HG03432 (cell line): ENCODE measurements at regions not wholly inside any gene's neighbourhood (a gene's known extent, or its start where the extent isn't known, plus 50 kb on each side); places are given as distances from the start of the nearest gene placed in this dataset.
A peak's percentile ranks its signal among the peaks of the same experiment; 100 is the strongest.

Experiments used
- ATAC-seq: cut with Tn5 transposase; IDR thresholded peaks from one replicate; pipeline ENCODE4 v1.9.1; 2021; ENCODE audit warnings: mild to moderate bottlenecking, moderate library complexity; ENCODE audit not compliant: unreplicated experiment

DNA sequence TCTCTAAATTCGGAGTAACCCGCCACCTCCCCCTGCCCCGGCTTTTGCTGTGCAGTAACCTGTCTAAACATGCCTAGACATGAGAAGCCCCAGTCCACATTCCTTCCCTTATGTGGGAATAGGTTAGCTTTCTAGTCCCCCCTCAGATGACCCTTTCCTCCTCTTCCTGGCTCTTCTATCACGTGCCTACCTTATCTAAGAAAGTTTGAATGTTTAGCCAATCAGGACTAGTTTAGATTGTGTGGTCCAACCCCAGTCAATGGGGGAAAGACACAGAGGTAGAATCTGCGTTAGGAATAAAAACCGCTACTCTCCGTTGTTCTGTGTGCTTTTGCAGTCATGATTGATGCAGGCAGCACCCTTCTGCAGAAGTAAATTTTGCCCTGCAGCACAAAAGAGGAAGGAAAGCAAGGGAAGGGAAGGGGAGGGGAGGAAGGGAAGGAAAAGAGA, 69.0 kb upstream of the CD93 start:
- ATAC-seq: no peak

DNA sequence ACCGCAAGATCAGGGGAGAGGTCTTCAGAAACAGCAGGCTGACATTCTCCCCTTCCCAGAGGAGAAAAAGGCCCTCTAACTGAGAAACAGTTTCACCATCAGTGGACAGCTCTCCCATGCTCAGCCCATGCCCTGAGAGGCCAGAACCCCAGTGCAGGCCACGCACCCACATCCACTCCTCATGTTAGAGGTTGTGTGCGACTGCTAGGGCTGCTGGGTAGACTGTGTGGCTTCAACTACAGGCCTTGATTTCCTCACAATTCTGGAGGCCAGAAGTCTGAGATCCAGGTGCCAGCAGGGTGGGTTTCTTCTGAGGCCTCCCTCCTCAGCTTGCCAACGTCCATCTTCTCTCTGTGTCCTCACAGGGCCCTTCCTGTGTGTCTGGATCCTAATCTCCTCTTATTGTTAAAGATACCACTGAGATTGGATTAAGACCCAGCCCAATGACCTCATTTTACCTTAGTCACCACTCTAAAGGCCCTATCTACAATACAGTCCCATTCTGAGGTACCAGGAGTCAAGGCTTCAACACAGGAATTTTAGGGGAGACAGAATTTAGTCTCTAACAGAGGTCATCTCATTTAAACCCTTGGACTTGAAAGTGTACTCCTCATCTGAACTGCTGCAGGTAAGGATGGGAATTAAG, 67.7 kb upstream of the CD93 start:
- no peak for ATAC-seq

DNA sequence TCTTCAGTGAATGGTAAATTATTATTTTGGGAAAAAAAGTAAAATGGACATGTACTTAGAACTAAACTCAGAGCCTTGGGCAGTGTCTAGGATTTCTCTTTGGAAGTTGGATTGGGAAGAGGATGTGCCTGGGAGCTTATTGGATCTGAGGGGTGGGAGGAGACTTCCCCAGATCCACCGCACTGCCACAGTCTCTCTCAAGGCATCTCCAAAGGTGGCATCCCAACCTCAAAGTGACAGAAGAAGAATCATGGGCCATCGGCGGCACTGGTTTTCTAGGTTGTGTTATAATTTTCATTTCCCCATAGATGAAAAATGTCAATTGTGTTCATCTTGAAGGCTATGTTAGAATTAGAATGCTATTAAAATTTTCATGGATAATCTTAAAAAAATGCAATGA, 66.8 kb upstream of the CD93 start:
- no peak for ATAC-seq

DNA sequence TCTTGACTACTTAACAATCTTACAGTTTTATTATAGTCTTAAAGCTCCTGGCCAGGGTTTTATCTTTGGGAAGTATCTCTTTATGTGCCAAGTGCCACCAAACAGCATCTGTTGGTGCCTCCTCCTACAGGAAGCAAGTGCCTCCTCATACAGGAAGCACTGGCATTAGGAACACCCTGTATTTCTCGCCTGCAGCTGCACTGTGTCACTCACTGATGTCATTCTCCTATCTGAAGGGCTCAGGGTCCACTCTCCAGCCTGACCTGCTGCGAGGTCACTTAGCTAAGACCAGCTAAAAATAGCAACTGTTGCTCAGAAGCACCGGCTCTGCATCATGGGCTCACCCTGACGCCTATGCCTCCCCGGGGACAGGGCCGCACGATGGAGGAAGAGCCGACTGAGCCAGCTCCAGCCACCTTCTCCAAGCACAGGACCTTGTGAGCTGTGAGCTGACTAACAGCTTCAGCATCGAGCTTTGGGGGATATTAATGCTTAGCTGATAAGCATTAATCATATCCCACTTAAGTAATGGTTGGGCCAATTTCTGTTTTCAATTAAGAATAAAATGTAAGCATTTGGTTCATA, 66.3 kb upstream of the CD93 start:
- ATAC-seq: no peak

- ATAC-seq: no peak
These were observed 65.8 kb upstream of the CD93 start for GRCh38 chr20:23151885-23152284.

GRCh38 chr20:23151008-23151703, 65.0 kb upstream of the CD93 start:
- ATAC-seq: no peak

DNA sequence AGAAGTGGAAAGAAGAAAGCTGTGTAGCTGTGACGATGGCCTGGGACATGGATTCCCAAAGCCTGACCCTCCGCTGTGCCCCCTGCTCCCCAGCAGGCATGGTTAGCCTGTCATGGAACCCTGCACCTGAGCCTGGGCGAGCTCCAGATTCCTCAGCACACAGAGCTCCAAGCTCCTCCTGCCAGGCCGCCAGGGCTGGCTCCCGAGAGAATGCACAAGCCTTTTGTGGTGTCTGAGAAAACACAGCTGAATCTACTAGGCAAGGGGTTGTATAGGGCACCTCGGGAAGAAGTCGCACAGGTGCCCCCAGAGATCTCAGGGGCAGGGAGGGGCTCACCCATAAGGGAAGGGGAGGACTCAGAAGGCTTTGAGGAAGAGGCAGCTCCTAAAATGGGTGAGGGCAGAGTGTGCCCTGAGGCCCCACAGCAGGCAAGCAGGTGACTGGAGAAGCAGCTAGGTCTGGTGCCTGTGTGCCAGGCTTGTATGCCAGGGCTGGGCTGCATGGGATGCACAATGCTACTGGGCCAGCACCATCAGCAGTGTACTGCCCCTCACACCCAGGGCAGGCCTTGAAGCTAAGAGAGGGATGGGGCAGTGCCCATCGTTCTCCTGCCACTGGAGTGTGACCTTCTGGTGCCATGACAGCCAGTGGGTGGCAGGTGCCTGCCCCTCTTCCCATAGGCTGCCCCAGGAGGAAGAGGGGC, 64.3 kb upstream of the CD93 start:
- ATAC-seq: no peak

DNA sequence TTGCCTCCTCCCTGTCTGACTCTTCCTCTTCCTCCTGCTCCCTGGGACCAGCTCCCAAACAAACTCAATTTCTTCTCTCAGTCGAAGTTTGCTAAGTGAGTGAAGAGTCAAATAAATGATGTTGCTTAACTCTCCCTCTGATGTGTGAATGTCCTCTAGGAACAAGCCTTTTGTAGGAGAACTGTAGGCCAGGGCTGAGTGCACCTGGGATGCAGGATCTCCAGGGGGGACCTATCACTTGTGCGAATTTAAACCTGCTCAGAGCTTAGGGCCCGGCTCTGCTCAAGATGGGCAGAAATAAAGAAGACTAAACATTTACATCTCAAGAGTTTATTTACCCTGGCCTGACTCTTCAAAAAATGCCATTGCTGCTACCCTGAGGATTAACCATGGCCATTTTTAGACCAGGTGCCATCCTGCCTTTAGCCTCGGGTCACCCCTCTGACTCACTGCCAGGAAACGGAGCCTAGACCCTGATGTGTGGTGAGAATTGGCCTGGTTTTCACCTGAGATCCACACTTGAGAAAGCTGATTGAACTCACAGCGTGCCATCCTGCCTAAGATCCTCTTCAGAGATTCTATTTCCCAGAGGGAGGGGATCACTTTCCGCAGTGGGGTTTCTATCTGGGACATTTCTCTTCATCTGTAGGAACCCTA, 63.6 kb upstream of the CD93 start:
- no peak for ATAC-seq

DNA sequence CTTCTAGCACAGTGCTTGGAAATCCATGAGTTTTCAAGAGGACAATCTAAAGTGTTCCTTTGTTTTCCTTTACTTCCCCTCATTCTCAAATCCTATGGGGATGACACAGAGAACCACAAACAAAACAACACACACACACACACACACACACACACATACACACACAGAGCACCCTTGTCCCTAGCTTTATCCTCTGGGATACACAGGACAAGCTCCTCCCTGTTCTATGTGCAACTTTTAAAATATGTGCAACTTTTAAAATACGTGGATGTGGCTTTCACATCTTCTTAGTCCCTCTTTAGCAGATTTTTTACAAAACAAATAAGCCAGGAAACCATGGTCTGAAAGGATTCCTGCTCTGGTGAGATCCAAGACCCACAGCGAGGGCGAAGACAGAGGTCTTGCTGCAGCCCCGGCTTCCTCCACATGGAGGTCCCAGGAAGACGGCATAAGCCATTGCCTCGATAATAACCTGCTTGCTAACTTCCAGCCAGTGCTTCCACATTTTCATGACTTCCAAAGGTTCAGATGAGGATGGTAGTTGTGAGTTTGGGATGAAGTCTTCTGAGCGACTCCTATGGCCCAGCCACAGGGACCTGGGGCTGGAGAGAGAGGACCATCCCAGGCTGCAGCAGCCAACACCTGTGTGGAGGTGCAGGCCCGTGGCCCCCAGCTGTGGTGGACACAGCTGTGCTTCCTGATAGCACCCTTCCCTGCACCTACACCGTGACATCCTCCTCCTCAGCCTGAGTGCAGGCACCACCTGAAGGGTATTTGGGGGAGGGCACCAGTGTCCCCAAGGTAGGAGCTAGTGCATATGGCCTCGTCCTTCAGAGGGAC, 62.8 kb upstream of the CD93 start:
- no peak for ATAC-seq

GRCh38 chr20:23147964-23148730, 62.0 kb upstream of the CD93 start:
- peak; percentile 71 for ATAC-seq

DNA sequence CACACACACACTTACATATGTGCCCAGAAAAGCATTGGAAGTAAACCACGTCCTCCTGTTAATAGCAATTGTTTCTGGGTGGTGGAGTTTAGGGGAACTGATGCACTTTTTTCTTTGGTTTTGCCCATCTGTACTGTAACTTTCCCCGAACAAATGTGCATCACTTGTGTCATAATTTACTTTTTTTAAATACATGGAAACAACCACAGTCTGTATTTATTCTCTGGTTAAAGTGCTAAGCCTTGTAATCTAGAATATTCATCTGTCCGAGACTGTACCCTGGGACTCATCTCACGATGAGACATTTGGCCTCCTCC, 61.5 kb upstream of the CD93 start:
- ATAC-seq: no peak

GRCh38 chr20:23146857-23147637, 60.9 kb upstream of the CD93 start:
- ATAC-seq: no peak

DNA sequence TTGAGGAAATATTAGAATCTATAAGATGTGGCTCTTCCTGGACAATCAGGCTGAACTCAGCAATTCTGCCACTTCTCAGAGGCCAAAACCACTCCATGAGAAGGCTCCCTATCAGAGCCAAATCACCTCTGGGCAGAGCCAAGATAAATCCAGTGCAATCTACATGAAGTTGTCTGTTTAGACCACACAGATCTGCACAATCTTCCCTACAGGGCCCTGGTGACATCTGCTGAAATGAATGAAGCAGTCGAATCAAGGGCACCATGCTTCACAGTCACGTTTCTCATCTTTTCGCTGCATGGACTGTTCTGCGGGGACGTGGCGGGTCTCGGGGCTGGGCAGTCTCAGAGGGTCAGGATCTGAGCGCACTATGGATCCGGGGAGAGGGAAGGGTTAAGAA, 60.1 kb upstream of the CD93 start:
- no peak for ATAC-seq

- ATAC-seq: no peak
These were observed 59.2 kb upstream of the CD93 start for GRCh38 chr20:23145281-23145700.

DNA sequence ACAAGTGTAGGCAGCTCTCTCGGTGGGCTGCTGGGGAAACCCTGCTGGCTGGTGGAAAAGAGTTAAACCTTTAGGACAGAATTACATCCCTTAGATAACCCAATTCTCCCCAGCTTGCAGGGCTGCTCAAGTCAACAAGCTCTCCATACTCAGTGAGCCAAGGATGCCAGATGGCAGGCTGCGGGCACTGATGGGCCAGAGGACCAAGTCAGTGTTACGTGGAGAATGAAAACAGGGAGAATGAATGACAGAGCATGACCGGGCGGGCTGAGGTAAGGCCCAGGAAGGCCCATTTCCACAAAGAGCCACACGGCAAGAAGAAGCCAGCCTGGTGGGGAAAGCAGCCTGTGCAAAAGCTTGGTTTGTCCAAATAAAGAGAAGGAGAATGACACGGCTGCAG, 58.7 kb upstream of the CD93 start:
- no peak for ATAC-seq

DNA sequence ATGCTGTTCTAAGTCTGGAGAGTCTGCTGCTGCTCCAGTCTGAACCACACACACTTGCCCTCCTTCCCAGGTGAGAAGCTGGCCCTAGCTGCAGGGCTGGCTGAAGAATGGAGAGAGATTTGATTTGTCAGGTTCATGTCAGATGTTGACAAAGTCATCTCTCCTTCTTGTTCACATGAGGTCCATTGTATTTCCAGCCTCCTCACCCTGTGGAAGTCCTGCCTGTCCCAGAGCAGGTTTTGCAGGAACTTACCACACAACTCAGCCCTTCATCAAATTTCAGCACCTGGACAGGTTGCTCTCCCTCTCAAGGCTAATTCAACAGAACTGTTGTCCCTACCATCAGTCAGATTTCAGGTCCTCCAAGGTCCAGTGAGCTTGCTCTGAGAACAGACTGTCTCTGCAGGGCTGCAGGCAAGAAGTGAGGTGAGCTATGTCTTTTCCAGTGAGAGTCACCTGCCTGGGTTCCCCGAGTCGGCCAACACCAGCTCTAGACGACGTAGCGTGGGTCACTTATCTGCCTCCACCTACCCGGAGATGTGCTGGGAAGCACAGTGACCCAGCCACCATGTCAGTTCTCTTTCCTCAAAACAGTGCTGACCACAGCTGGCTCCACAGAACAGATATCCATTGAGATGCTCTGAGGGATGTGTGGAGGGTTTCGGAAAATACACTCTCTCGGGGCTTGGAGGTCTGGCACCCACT, 58.0 kb upstream of the CD93 start:
- ATAC-seq: no peak

- ATAC-seq: no peak
These were observed 57.0 kb upstream of the CD93 start for GRCh38 chr20:23143098-23143497.
